Mucosa of rectum (tissue), 2 donors: ENCODE measurements at regions not wholly inside any gene's neighbourhood (a gene's known extent, or its start where the extent isn't known, plus 50 kb on each side); places are given as distances from the start of the nearest gene placed in this dataset.

Experiments used
- H3K27ac ChIP-seq, 2 donors: one replicate each; pipeline ENCODE4 v1.7.0; 2013; ENCODE audit warnings: inconsistent platforms in 2 of 2, low read depth in 2 of 2, low read length in 2 of 2
- H3K27me3 ChIP-seq, 2 donors: one replicate each; pipeline ENCODE4 v1.7.0; 2013; ENCODE audit warnings: low read length in 2 of 2; ENCODE audit not compliant: control insufficient read depth in 2 of 2, insufficient read depth in 2 of 2
- H3K36me3 ChIP-seq, 2 donors: one replicate each; pipeline ENCODE4 v1.7.0; 2013; ENCODE audit warnings: low read length in 2 of 2; ENCODE audit not compliant: control insufficient read depth in 2 of 2, insufficient read depth in 2 of 2
- H3K4me1 ChIP-seq, 2 donors: one replicate each; pipeline ENCODE4 v1.7.0; 2013; ENCODE audit warnings: low read length in 2 of 2, mild to moderate bottlenecking in 1 of 2; ENCODE audit not compliant: control insufficient read depth in 2 of 2, insufficient read depth in 2 of 2
- H3K4me3 ChIP-seq, 2 donors: one replicate each; pipeline ENCODE4 v1.7.0; 2013; ENCODE audit warnings: low read length in 2 of 2
- H3K9ac ChIP-seq, 2 donors: one replicate each; pipeline ENCODE4 v1.7.0; 2013; ENCODE audit warnings: low read length in 2 of 2, low read depth in 1 of 2, mild to moderate bottlenecking in 1 of 2
- H3K9me3 ChIP-seq, 2 donors: one replicate each; pipeline ENCODE4 v1.7.0; 2013; ENCODE audit warnings: low read length in 2 of 2; ENCODE audit not compliant: control insufficient read depth in 2 of 2
- donor health status: healthy.
- donor health status: Normal muscosa, but diverticular disease.

- no peaks in the 10 kb centered on the region for H3K9me3 ChIP-seq
- H3K27ac ChIP-seq, result no peak overlapping the region
- H3K4me1 ChIP-seq, result no peaks in the 10 kb centered on the region
- H3K36me3 ChIP-seq, result no peaks in the 10 kb centered on the region
- H3K9ac ChIP-seq, result no peak overlapping the region
- H3K27me3 ChIP-seq, result no peaks in the 10 kb centered on the region
- no peak overlapping the region for H3K4me3 ChIP-seq
Measured at GRCh38 chr10:4645836-4646235, 180.2 kb upstream of the AKR1E2 start.

- H3K36me3 ChIP-seq, result no peaks in the 10 kb centered on the region
- H3K9me3 ChIP-seq, result no peaks in the 10 kb centered on the region
- H3K4me3 ChIP-seq, result no peak overlapping the region
- no peak overlapping the region for H3K9ac ChIP-seq
- no peaks in the 10 kb centered on the region for H3K4me1 ChIP-seq
- no peak overlapping the region for H3K27ac ChIP-seq
- H3K27me3 ChIP-seq, result no peaks in the 10 kb centered on the region
Measured at GRCh38 chr10:4643471-4643870, 182.5 kb upstream of the AKR1E2 start.

- Histone ChIP-seq H3K4me1 (no peaks in the 10 kb centered on the region), H3K9me3 (no peaks in the 10 kb centered on the region), H3K9ac (no peak overlapping the region), H3K27ac (no peak overlapping the region), H3K4me3 (no peak overlapping the region), H3K27me3 (no peaks in the 10 kb centered on the region), H3K36me3 (no peaks in the 10 kb centered on the region)
Measured at GRCh38 chr10:4639960-4640359, 186.0 kb upstream of the AKR1E2 start.

- no peaks in the 10 kb centered on the region for H3K9me3 ChIP-seq
- no peak overlapping the region for H3K27ac ChIP-seq
- H3K9ac ChIP-seq, result no peak overlapping the region
- H3K4me3 ChIP-seq, result no peak overlapping the region
- no peaks in the 10 kb centered on the region for H3K36me3 ChIP-seq
- no peaks in the 10 kb centered on the region for H3K27me3 ChIP-seq
- no peaks in the 10 kb centered on the region for H3K4me1 ChIP-seq
Measured at GRCh38 chr10:4638099-4638498, 187.9 kb upstream of the AKR1E2 start.

GRCh38 chr10:4637657-4638056 is 188.3 kb upstream of the AKR1E2 start:
- Histone ChIP-seq H3K4me1 (no peaks in the 10 kb centered on the region), H3K4me3 (no peak overlapping the region), H3K27me3 (no peaks in the 10 kb centered on the region), H3K9ac (no peak overlapping the region), H3K36me3 (no peaks in the 10 kb centered on the region), H3K9me3 (no peaks in the 10 kb centered on the region), H3K27ac (no peak overlapping the region)

GRCh38 chr10:4635883-4636282 is 190.1 kb upstream of the AKR1E2 start:
- Histone ChIP-seq H3K36me3 (no peaks in the 10 kb centered on the region), H3K9ac (no peak overlapping the region), H3K4me1 (no peaks in the 10 kb centered on the region), H3K9me3 (no peaks in the 10 kb centered on the region), H3K27me3 (no peaks in the 10 kb centered on the region), H3K27ac (no peak overlapping the region), H3K4me3 (no peak overlapping the region)

- no peak overlapping the region for H3K9ac ChIP-seq
- no peaks in the 10 kb centered on the region for H3K36me3 ChIP-seq
- H3K27ac ChIP-seq, result no peak overlapping the region
- no peaks in the 10 kb centered on the region for H3K4me1 ChIP-seq
- no peaks in the 10 kb centered on the region for H3K9me3 ChIP-seq
- H3K4me3 ChIP-seq, result no peak overlapping the region
- no peaks in the 10 kb centered on the region for H3K27me3 ChIP-seq
Measured at GRCh38 chr10:4635388-4635787, 190.6 kb upstream of the AKR1E2 start.

GRCh38 chr10:4633776-4634175 is 192.2 kb upstream of the AKR1E2 start:
- H3K27ac ChIP-seq, result no peak overlapping the region
- H3K27me3 ChIP-seq, result no peaks in the 10 kb centered on the region
- H3K9ac ChIP-seq, result no peak overlapping the region
- no peak overlapping the region for H3K4me3 ChIP-seq
- H3K4me1 ChIP-seq, result no peaks in the 10 kb centered on the region
- H3K36me3 ChIP-seq, result no peaks in the 10 kb centered on the region
- H3K9me3 ChIP-seq, result no peaks in the 10 kb centered on the region

- H3K4me3 ChIP-seq, result no peak overlapping the region
- H3K9me3 ChIP-seq, result no peaks in the 10 kb centered on the region
- H3K9ac ChIP-seq, result no peak overlapping the region
- H3K27me3 ChIP-seq, result no peaks in the 10 kb centered on the region
- no peaks in the 10 kb centered on the region for H3K36me3 ChIP-seq
- no peaks in the 10 kb centered on the region for H3K4me1 ChIP-seq
- H3K27ac ChIP-seq, result no peak overlapping the region
Measured at GRCh38 chr10:4633186-4633585, 192.8 kb upstream of the AKR1E2 start.

GRCh38 chr10:4632757-4633156 is 193.2 kb upstream of the AKR1E2 start:
- H3K4me3 ChIP-seq, result no peak overlapping the region
- no peaks in the 10 kb centered on the region for H3K27me3 ChIP-seq
- H3K36me3 ChIP-seq, result no peaks in the 10 kb centered on the region
- no peak overlapping the region for H3K27ac ChIP-seq
- no peaks in the 10 kb centered on the region for H3K9me3 ChIP-seq
- no peaks in the 10 kb centered on the region for H3K4me1 ChIP-seq
- no peak overlapping the region for H3K9ac ChIP-seq

- H3K4me3 ChIP-seq, result no peak overlapping the region
- no peak overlapping the region for H3K9ac ChIP-seq
- no peak overlapping the region for H3K27ac ChIP-seq
- H3K27me3 ChIP-seq, result no peaks in the 10 kb centered on the region
- H3K9me3 ChIP-seq, result no peaks in the 10 kb centered on the region
- H3K36me3 ChIP-seq, result no peaks in the 10 kb centered on the region
- no peaks in the 10 kb centered on the region for H3K4me1 ChIP-seq
Measured at GRCh38 chr10:4626919-4627318, 199.1 kb upstream of the AKR1E2 start.
